Astrocyte (in vitro differentiated cells and primary cell): ENCODE measurements at regions not wholly inside any gene's neighbourhood (a gene's known extent, or its start where the extent isn't known, plus 50 kb on each side); places are given as distances from the start of the nearest gene placed in this dataset.

ENCODE experiments used
- DNase-seq: peaks from one replicate; pipeline ENCODE4 v3.0.0-alpha.2; 2010; ENCODE audit warnings: low read depth
- FAIRE-seq: peaks from 2 replicates; lab custom pipeline; 2011; peaks lifted over from hg19 to GRCh38; lab: Jason Lieb, UNC
- H2AFZ ChIP-seq: 2 replicates; pipeline ENCODE4 v1.6.0; 2012; ENCODE audit warnings: low read depth, low read length, inconsistent platforms
- H3K27ac ChIP-seq: 2 replicates; pipeline ENCODE4 v1.5.1; 2011; ENCODE audit warnings: low read depth, low read length, inconsistent platforms
- H3K27me3 ChIP-seq: 2 replicates; pipeline ENCODE4 v1.6.0; 2011; ENCODE audit warnings: low read length, inconsistent platforms; ENCODE audit not compliant: insufficient read depth
- H3K36me3 ChIP-seq: 2 replicates; pipeline ENCODE4 v1.5.1; 2011; ENCODE audit warnings: low read length, inconsistent platforms; ENCODE audit not compliant: insufficient read depth
- H3K4me1 ChIP-seq: 2 replicates; pipeline ENCODE4 v1.5.1; 2011; ENCODE audit warnings: low read length, inconsistent platforms; ENCODE audit not compliant: insufficient read depth
- H3K4me2 ChIP-seq: 2 replicates; pipeline ENCODE4 v1.6.0; 2012; ENCODE audit warnings: low read length, inconsistent platforms
- H3K4me3 ChIP-seq: 2 replicates; pipeline ENCODE4 v1.5.1; 2011; ENCODE audit warnings: low read depth, mild to moderate bottlenecking, low read length, inconsistent platforms; ENCODE audit not compliant: insufficient read depth
- H3K79me2 ChIP-seq: 2 replicates; pipeline ENCODE4 v1.6.0; 2012; ENCODE audit warnings: mild to moderate bottlenecking, low read length, inconsistent platforms; ENCODE audit not compliant: insufficient read depth
- H3K9ac ChIP-seq: 2 replicates; pipeline ENCODE4 v1.6.0; 2012; ENCODE audit warnings: mild to moderate bottlenecking, low read length, inconsistent platforms
- H3K9me3 ChIP-seq: 2 replicates; pipeline ENCODE4 v1.5.1; 2012; ENCODE audit warnings: low read depth, mild to moderate bottlenecking, low read length, inconsistent platforms; ENCODE audit not compliant: insufficient read depth
- H4K20me1 ChIP-seq: 2 replicates; pipeline ENCODE4 v1.6.0; 2012; ENCODE audit warnings: low read length, inconsistent platforms; ENCODE audit not compliant: insufficient read depth
- H3K27ac Mint-ChIP-seq: one replicate; pipeline ENCODE4 v1.8.0; 2021; ENCODE audit warnings: mild to moderate bottlenecking, mixed read lengths; ENCODE audit not compliant: unreplicated experiment
- H3K27me3 Mint-ChIP-seq: one replicate; pipeline ENCODE4 v1.8.0; 2021; ENCODE audit warnings: low read depth, mixed read lengths; ENCODE audit not compliant: unreplicated experiment
- H3K36me3 Mint-ChIP-seq: one replicate; pipeline ENCODE4 v1.8.0; 2021; ENCODE audit warnings: low read depth, mixed read lengths; ENCODE audit not compliant: unreplicated experiment
- H3K4me1 Mint-ChIP-seq: one replicate; pipeline ENCODE4 v1.8.0; 2021; ENCODE audit warnings: low read depth, mixed read lengths; ENCODE audit not compliant: unreplicated experiment
- H3K4me3 Mint-ChIP-seq: one replicate; pipeline ENCODE4 v1.8.0; 2021; ENCODE audit warnings: mild to moderate bottlenecking, moderate library complexity, mixed read lengths; ENCODE audit not compliant: unreplicated experiment
- H3K9me3 Mint-ChIP-seq: one replicate; pipeline ENCODE4 v1.8.0; 2021; ENCODE audit warnings: mild to moderate bottlenecking, mixed read lengths; ENCODE audit not compliant: unreplicated experiment
- EZH2 ChIP-seq: IDR thresholded peaks from 2 replicates; pipeline ENCODE4 v1.6.1; 2012; ENCODE audit warnings: mild to moderate bottlenecking, low read length, inconsistent platforms; ENCODE audit not compliant: insufficient read depth
- TF ChIP-seq, protein P1 (sequence below): IDR thresholded peaks from 2 replicates; pipeline ENCODE4 v1.5.1; 2011; ENCODE audit warnings: low read depth, mild to moderate bottlenecking, inconsistent platforms, low read length, moderate library complexity; ENCODE audit not compliant: insufficient read depth

DNA sequence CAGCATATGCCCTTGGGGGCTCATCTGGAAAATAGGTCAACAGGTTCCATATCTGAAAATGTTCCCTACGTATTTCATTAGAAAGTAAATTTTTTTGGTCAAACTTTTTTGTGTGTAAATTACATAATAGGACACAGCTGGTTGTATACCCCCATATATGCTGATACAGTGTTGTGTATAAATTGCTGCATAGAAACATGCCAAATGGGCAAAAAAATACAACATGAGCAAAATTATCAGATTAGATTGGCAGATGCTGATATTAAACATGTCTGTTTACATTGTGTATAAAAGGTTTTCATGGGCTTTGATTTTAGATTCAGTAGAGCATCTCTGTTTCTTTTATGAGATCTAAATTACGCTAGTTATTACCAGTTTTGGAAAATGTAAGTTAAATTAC lies 2223.0 kb downstream of the MAT2B start:
- H3K4me3 Mint-ChIP-seq, result no peak overlapping the region
- no peak for TF ChIP-seq EZH2
- TF ChIP-seq, protein P1, sequence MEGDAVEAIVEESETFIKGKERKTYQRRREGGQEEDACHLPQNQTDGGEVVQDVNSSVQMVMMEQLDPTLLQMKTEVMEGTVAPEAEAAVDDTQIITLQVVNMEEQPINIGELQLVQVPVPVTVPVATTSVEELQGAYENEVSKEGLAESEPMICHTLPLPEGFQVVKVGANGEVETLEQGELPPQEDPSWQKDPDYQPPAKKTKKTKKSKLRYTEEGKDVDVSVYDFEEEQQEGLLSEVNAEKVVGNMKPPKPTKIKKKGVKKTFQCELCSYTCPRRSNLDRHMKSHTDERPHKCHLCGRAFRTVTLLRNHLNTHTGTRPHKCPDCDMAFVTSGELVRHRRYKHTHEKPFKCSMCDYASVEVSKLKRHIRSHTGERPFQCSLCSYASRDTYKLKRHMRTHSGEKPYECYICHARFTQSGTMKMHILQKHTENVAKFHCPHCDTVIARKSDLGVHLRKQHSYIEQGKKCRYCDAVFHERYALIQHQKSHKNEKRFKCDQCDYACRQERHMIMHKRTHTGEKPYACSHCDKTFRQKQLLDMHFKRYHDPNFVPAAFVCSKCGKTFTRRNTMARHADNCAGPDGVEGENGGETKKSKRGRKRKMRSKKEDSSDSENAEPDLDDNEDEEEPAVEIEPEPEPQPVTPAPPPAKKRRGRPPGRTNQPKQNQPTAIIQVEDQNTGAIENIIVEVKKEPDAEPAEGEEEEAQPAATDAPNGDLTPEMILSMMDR, result no peak
- Histone ChIP-seq H4K20me1 (no peaks in the 10 kb centered on the region), H3K9ac (no peak overlapping the region), H2AFZ (no peak overlapping the region), H3K4me3 (no peak overlapping the region), H3K36me3 (no peaks in the 10 kb centered on the region), H3K79me2 (no peaks in the 10 kb centered on the region), H3K9me3 (no peaks in the 10 kb centered on the region), H3K27ac (no peak overlapping the region), H3K4me2 (no peak overlapping the region), H3K4me1 (no peaks in the 10 kb centered on the region), H3K27me3 (no peaks in the 10 kb centered on the region)
- no peaks in the 10 kb centered on the region for H3K4me1 Mint-ChIP-seq
- no peak for FAIRE-seq
- no peak overlapping the region for H3K27ac Mint-ChIP-seq
- H3K36me3 Mint-ChIP-seq, result no peaks in the 10 kb centered on the region
- H3K9me3 Mint-ChIP-seq, result no peaks in the 10 kb centered on the region
- no peak for DNase-seq
- no peaks in the 10 kb centered on the region for H3K27me3 Mint-ChIP-seq

DNA sequence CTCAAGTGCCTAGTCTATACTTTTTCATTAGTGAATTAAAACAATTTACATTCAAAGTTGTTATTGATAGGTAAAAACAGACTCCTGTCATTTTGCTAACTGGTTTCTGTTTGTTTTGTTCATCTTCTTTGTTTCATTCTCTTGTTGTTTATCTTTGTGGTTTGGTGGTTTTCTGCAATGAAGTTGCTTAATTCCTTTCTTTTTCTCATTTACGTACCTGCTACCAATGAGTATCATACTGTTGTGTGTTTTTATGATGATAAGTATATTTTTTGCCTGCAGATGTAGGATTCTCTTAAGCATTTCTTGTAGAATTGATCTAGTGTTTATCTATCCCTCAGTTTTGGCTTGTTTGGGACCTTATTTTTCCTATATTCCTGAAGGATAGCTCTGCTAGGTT lies 2230.0 kb downstream of the MAT2B start:
- Histone ChIP-seq H3K9ac (no peak overlapping the region), H3K27ac (no peak overlapping the region), H3K36me3 (no peaks in the 10 kb centered on the region), H3K4me1 (no peaks in the 10 kb centered on the region), H3K4me2 (no peak overlapping the region), H3K4me3 (no peak overlapping the region), H3K9me3 (no peaks in the 10 kb centered on the region), H2AFZ (no peak overlapping the region), H3K27me3 (no peaks in the 10 kb centered on the region), H4K20me1 (no peaks in the 10 kb centered on the region), H3K79me2 (no peaks in the 10 kb centered on the region)
- TF ChIP-seq EZH2, result no peak
- TF ChIP-seq, protein P1, result no peak
- Mint-ChIP-seq H3K27ac (no peak overlapping the region), H3K36me3 (no peaks in the 10 kb centered on the region), H3K4me1 (no peaks in the 10 kb centered on the region), H3K9me3 (no peaks in the 10 kb centered on the region), H3K27me3 (no peaks in the 10 kb centered on the region), H3K4me3 (no peak overlapping the region)
- FAIRE-seq, result no peak
- DNase-seq, result no peak

DNA sequence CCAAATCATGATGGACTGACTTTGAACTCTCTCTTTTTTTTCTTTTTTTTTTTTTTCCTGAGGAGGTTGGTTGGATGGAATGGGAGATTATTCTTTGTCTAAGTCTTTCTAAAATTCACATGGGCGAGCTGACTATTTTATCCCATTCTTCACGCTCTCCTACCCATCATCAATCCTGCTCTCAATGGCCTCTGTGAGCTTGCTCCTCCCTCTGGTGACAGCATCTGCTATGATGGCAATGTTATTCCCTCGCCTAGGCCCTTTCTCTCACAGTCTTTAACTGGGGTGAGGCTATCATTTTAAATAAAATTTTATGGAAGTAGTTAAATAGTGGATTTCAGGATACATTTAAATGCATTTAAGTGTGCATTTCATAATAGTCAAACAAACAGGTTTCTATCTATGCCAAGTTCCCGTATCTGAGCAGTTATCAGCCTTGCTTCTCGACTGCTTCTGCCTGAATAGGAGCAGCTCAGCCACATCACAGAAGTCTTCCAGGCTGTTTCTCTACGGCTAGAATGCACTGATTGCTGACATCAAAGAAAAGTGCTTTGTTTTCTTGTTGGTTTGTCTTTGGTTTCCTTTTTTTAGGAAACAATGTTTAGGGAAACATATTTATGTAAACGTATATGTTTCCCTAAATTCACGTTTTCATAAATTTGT lies 2233.8 kb downstream of the MAT2B start:
- FAIRE-seq, result no peak
- H2AFZ ChIP-seq, result no peak overlapping the region

More for the DNA sequence above, 2233.8 kb downstream of the MAT2B start:
- Histone ChIP-seq H3K27me3 (no peaks in the 10 kb centered on the region), H4K20me1 (no peaks in the 10 kb centered on the region), H3K9ac (no peak overlapping the region), H3K27ac (no peak overlapping the region), H3K4me2 (no peak overlapping the region), H3K9me3 (no peaks in the 10 kb centered on the region), H3K79me2 (no peaks in the 10 kb centered on the region), H3K36me3 (no peaks in the 10 kb centered on the region), H3K4me3 (no peak overlapping the region), H3K4me1 (no peaks in the 10 kb centered on the region)
- TF ChIP-seq EZH2, result no peak
- TF ChIP-seq, protein P1, result no peak
- DNase-seq, result no peak
- no peaks in the 10 kb centered on the region for H3K27me3 Mint-ChIP-seq
- no peak overlapping the region for H3K27ac Mint-ChIP-seq
- H3K4me1 Mint-ChIP-seq, result no peaks in the 10 kb centered on the region
- no peaks in the 10 kb centered on the region for H3K9me3 Mint-ChIP-seq
- H3K4me3 Mint-ChIP-seq, result no peak overlapping the region
- H3K36me3 Mint-ChIP-seq, result no peaks in the 10 kb centered on the region
